ENCODE measurements at regions not wholly inside any gene's neighbourhood (a gene's known extent, or its start where the extent isn't known, plus 50 kb on each side); places are given as distances from the start of the nearest gene placed in this dataset.
A peak's percentile ranks its signal among the peaks of the same experiment; 100 is the strongest.

DNA sequence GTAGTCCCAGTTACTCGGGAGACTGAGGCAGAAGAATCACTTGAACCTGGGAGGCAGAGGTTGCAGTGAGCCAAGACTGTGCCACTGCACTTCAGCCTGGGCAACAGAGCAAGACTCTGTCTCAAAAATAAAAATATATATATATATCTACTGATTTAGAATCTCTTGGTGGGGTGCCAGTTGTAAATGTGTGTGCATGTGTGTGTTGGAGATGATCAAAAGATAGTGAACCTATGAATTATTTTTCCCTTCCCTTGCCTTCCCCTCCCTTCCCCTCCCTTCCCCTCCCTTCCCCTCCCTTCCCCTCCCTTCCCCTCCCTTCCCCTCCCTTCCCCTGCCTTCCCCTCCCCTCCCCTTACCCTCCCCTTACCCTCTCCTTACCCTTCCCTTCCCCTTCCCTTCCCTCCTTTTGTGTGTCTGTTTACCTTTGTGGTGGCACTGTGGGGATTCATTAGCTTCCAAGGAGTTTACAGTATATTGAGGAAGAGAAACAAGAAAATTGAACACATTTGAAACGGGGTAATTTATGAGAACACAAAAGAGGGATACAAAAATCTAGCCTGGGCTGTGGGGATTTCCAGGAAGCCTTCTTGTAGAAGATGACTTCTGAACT is 281.5 kb upstream of the DPPA4 start:
- Mint-ChIP-seq H3K4me3 (no peak overlapping the region), H3K4me1 (ENCODE audit: low read depth in 2 of 2) (no peaks in the 10 kb centered on the region), H3K27ac (no peak overlapping the region), H3K27me3 (no peaks in the 10 kb centered on the region), H3K9me3 (peaks cover 5% of the 10 kb centered on the region), H3K36me3 (no peaks in the 10 kb centered on the region)
- DNase-seq (ENCODE audit: low spot score) = no peak
- no peak for ATAC-seq

DNA sequence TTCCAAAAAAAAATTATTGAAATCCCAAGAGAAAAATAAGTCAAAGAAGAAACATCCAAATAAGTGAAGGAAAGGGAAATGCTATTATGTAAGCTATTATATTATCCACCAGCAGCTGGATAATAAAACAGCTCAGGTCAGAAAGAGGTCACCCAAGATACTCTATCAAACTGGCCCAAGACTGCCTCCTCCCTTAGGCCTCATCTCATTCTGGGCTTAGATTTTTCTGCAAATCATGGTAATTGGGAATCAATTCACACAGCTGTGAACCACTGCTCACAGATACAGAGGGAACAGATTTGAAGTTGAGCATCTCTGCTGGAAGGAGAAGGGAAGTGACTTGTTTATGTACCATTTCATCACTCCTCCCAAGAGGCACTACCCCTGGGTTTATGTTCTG is 294.6 kb upstream of the DPPA4 start:
- ATAC-seq = no peak
- Mint-ChIP-seq H3K27me3 (no peaks in the 10 kb centered on the region), H3K4me3 (no peak overlapping the region), H3K36me3 (no peaks in the 10 kb centered on the region), H3K4me1 (ENCODE audit: low read depth in 2 of 2) (no peaks in the 10 kb centered on the region), H3K27ac (no peak overlapping the region), H3K9me3 (peaks cover 9% of the 10 kb centered on the region)
- DNase-seq (ENCODE audit: low spot score) = no peak

DNA sequence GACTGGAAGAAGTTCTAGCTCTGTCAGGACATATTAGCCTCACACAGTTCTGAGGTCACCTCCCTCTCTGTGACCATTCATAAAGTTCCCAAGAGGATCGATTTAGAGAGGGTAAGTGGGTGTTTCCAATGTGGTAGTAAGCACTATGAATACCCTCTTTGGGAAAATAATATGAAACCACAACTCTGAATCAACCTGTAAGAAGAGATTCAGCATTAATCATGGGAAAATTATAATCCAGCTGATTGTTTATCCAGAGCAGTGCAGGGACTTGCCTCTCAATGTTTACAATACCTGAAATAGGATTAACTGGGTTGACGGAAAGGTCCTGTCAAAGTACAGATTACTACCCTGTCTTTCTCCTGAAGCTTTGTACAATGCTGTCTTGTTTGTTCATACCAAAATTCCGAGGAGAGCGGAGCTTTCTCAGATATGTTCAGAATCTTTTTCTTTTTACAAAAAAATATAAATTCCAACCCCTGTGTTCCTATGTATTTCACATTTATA is 302.9 kb upstream of the DPPA4 start:
- H3K27ac Mint-ChIP-seq = no peak overlapping the region
- H3K27me3 Mint-ChIP-seq = peaks cover 0 to 5% of the 10 kb centered on the region in 2 donors
- no peaks in the 10 kb centered on the region for H3K4me1 Mint-ChIP-seq (ENCODE audit: low read depth in 2 of 2)
- no peak overlapping the region for H3K4me3 Mint-ChIP-seq
- DNase-seq (ENCODE audit: low spot score) (no peak), ATAC-seq (no peak)
- H3K36me3 Mint-ChIP-seq = no peaks in the 10 kb centered on the region
- H3K9me3 Mint-ChIP-seq = no peaks in the 10 kb centered on the region

DNA sequence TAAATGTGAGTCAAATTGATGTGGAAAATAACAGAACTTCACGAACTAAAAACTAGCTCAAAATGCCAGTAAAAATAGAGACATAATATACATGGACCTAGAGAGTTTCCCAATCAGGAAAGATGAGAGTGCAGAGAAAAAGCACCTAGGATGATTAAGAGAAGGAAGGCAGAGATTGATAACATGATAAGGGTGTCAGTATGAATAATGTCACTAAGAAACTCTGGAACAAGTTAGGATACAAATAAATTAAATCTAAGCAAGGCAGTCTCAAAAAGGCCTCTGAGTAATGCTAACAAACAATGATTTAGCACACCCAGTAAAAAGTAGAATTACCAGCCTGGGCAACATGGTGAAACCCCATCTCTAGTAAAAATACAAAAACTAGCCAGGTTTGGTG is 304.7 kb upstream of the DPPA4 start:
- Mint-ChIP-seq H3K27me3 (peaks cover 0 to 5% of the 10 kb centered on the region in 2 donors), H3K4me1 (ENCODE audit: low read depth in 2 of 2) (no peaks in the 10 kb centered on the region), H3K4me3 (no peak overlapping the region), H3K9me3 (no peaks in the 10 kb centered on the region), H3K27ac (no peak overlapping the region), H3K36me3 (no peaks in the 10 kb centered on the region)
- ATAC-seq (no peak), DNase-seq (ENCODE audit: low spot score) (no peak)

DNA sequence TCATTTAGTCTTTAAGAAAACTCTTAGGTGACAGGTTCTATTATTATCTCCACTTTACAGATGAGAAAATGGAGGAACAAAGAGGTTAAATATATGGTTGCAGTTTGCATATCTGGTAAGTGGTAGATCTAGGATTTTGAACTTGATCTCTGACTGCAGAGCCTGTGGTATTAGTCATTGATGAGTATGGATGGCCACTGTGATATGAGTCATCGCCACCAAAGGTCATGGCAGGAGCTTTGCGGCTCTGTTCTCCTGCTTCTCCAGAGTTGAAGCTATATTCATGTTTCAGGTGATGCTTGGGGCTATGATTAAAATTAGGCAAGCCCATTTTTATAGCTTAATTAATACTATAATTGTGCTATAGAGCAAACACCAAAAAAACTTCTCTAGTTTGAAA is 306.2 kb upstream of the DPPA4 start:
- Mint-ChIP-seq H3K9me3 (no peaks in the 10 kb centered on the region), H3K36me3 (no peaks in the 10 kb centered on the region)
- DNase-seq (ENCODE audit: low spot score) = no peak

DNA sequence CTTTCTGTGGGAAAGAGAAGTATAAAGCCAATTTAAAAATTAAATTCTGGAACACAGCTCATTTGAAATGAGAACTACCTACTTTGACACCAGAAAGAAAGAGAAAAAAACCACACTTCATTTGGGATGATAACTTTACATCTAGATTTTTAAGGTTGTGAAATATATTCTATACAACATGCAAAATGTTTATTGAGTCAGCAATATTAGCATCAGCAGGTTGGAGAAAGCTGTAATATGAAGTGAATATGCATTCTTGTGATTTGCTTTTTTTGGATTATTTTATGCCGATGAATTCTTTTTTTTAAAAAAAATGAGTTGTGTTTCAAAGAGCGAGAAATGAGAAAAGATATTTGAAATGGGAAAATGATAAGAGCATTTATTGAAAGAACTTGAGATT is 307.0 kb upstream of the DPPA4 start:
- Mint-ChIP-seq H3K36me3 (no peaks in the 10 kb centered on the region), H3K4me1 (ENCODE audit: low read depth in 2 of 2) (no peaks in the 10 kb centered on the region), H3K27ac (no peak overlapping the region), H3K4me3 (no peak overlapping the region), H3K27me3 (peaks cover 0 to 5% of the 10 kb centered on the region in 2 donors), H3K9me3 (peaks cover 3% of the 10 kb centered on the region)
- DNase-seq (ENCODE audit: low spot score) = no peak
- no peak for ATAC-seq

More for the DNA sequence above, 306.2 kb upstream of the DPPA4 start:
- H3K27ac Mint-ChIP-seq = no peak overlapping the region
- H3K4me3 Mint-ChIP-seq = no peak overlapping the region
- H3K4me1 Mint-ChIP-seq (ENCODE audit: low read depth in 2 of 2) = no peaks in the 10 kb centered on the region
- peaks cover 0 to 5% of the 10 kb centered on the region in 2 donors for H3K27me3 Mint-ChIP-seq
- ATAC-seq = no peak

DNA sequence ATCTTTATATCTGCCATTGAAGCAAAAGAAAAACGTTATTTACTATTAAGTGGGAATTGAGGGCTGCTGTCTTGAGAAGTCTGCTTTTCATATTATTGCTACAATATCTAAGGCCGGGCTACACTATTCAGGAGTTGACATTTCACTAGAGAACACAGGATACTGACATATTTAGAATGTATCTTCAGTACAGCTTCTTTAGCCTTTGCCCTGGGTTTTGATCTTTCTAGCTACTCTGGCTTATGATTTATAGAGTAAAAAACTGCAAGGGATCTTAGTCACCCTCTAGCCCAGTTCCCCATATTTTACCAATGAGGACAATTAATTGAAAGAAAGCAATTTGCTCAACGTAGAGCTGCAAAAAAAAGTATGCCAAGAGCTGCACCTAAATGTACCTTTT is 307.4 kb upstream of the DPPA4 start:
- H3K9me3 Mint-ChIP-seq = peaks cover 3% of the 10 kb centered on the region
- ATAC-seq = no peak
- no peak overlapping the region for H3K27ac Mint-ChIP-seq

DNA sequence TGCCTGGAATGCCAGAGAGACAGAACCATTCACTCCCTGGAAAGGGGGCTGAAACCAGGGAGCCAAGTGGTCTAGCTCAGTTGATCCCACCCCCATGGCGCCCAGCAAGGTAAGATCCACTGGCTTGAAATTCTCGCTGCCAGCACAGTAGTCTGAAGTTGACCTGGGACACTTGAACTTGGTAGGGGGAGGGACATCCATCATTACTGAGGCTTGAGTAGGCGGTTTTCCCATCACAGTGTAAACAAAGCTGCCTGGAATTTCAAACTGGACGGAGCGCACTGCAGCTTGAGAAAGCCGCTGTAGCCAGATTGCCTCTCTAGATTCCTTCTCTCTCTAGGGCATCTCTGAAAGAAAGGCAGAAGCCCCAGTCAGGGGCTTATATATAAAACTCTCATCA is 310.7 kb upstream of the DPPA4 start:
- H3K9me3 Mint-ChIP-seq = peaks cover 6% of the 10 kb centered on the region
- no peak overlapping the region for H3K27ac Mint-ChIP-seq
- H3K4me3 Mint-ChIP-seq = no peak overlapping the region
- H3K4me1 Mint-ChIP-seq (ENCODE audit: low read depth in 2 of 2) = no peaks in the 10 kb centered on the region
- DNase-seq (ENCODE audit: low spot score) = no peak
- no peaks in the 10 kb centered on the region for H3K27me3 Mint-ChIP-seq
- peaks cover 6% of the 10 kb centered on the region for H3K36me3 Mint-ChIP-seq
- ATAC-seq = no peak

More for the DNA sequence above, 307.4 kb upstream of the DPPA4 start:
- H3K4me3 Mint-ChIP-seq = no peak overlapping the region
- no peaks in the 10 kb centered on the region for H3K4me1 Mint-ChIP-seq (ENCODE audit: low read depth in 2 of 2)
- no peaks in the 10 kb centered on the region for H3K36me3 Mint-ChIP-seq
- no peak for DNase-seq (ENCODE audit: low spot score)
- peaks cover 0 to 5% of the 10 kb centered on the region in 2 donors for H3K27me3 Mint-ChIP-seq

DNA sequence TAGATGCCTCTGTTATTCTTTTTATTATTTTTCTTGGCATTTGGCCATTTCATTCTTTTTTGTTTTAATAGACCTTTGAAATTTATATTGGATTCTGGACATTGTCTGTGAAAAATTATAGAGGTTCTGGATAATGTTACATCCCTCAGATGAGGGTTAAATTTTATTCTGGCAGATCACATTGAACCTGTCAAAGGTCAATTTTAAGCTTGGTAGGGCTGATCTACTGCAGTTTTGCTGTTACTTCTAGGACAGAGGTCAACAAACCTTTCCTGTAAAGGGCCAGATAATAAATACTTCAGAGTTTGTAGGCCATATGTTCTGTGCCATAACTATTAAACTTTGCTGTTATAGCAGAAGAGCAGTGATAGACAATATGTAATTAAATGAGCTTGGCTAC is 318.9 kb upstream of the DPPA4 start:
- no peak for ATAC-seq
- H3K27ac Mint-ChIP-seq = no peak overlapping the region
- no peaks in the 10 kb centered on the region for H3K4me1 Mint-ChIP-seq (ENCODE audit: low read depth in 2 of 2)
- DNase-seq (ENCODE audit: low spot score) = no peak
- H3K27me3 Mint-ChIP-seq = no peaks in the 10 kb centered on the region
- no peaks in the 10 kb centered on the region for H3K36me3 Mint-ChIP-seq
- no peak overlapping the region for H3K4me3 Mint-ChIP-seq
- H3K9me3 Mint-ChIP-seq = peaks cover 9% of the 10 kb centered on the region

DNA sequence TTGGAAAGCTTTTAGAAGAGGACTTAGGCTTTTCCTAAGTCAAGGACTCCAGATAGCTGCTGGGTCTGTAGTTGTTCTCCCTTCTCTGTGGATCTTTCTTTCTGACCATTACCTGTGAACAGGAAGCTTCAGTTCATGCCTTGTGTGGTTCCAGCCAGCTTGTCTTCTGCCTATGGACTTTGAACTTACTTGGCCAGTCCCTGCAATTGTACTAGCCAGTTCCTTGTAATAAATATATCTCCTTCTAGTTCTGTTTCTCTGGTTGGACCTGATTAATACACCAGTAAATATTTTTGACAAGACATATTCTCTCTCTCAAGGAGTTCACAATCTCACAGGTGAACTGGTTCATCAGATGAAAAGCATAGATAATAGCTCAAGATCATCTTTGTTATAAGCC is 341.3 kb upstream of the DPPA4 start:
- Mint-ChIP-seq H3K27ac (no peak overlapping the region), H3K36me3 (no peaks in the 10 kb centered on the region), H3K4me1 (ENCODE audit: low read depth in 2 of 2) (no peaks in the 10 kb centered on the region), H3K9me3 (no peaks in the 10 kb centered on the region), H3K4me3 (no peak overlapping the region), H3K27me3 (no peaks in the 10 kb centered on the region)
- ATAC-seq = no peak
- no peak for DNase-seq (ENCODE audit: low spot score)

DNA sequence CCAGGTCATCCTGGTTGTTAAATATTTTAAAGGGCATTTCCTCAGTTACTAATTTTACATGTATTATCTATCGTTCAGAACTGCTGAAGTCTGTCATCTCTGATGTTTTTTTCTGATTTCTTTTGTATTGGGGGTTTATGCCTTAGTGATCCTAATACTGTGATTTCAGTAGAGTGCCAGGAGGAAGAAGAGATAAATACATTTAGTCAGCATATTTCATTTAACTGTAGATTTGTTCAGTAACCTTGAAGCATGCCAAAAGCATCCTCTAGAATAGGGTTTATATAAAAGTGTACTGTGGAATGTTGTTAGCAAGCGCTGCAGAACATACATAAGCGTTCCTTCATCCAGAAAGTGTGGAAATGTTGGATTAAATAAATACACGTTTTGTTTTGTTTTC is 342.3 kb upstream of the DPPA4 start:
- no peak overlapping the region for H3K27ac Mint-ChIP-seq
- DNase-seq (ENCODE audit: low spot score) = no peak
- no peak for ATAC-seq
- H3K27me3 Mint-ChIP-seq = no peaks in the 10 kb centered on the region
- no peaks in the 10 kb centered on the region for H3K9me3 Mint-ChIP-seq
- no peak overlapping the region for H3K4me3 Mint-ChIP-seq
- no peaks in the 10 kb centered on the region for H3K36me3 Mint-ChIP-seq
- H3K4me1 Mint-ChIP-seq (ENCODE audit: low read depth in 2 of 2) = no peaks in the 10 kb centered on the region

DNA sequence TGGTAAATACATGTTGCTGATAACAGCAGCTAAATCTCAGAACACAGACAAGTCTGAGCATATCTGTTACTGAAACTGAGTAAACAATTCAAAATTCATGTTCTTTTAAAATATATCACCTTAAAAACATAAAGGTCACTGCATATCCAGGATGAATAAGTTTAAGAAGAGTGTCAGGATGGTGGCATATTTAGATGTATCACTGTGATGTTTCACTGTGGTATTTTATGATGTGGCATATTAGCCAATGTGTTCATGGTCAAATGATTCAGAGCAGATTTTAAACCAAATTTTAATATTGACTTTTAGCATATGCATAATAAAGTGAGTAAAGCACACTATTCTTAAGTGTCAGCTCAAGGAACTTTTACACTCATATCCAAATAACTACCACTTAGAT is 346.4 kb upstream of the DPPA4 start:
- no peak overlapping the region for H3K27ac Mint-ChIP-seq
- no peaks in the 10 kb centered on the region for H3K27me3 Mint-ChIP-seq
- no peaks in the 10 kb centered on the region for H3K36me3 Mint-ChIP-seq
- H3K4me1 Mint-ChIP-seq (ENCODE audit: low read depth in 2 of 2) = no peaks in the 10 kb centered on the region
- no peak for ATAC-seq
- DNase-seq (ENCODE audit: low spot score) = no peak
- H3K9me3 Mint-ChIP-seq = peaks cover 4% of the 10 kb centered on the region
- H3K4me3 Mint-ChIP-seq = no peak overlapping the region

DNA sequence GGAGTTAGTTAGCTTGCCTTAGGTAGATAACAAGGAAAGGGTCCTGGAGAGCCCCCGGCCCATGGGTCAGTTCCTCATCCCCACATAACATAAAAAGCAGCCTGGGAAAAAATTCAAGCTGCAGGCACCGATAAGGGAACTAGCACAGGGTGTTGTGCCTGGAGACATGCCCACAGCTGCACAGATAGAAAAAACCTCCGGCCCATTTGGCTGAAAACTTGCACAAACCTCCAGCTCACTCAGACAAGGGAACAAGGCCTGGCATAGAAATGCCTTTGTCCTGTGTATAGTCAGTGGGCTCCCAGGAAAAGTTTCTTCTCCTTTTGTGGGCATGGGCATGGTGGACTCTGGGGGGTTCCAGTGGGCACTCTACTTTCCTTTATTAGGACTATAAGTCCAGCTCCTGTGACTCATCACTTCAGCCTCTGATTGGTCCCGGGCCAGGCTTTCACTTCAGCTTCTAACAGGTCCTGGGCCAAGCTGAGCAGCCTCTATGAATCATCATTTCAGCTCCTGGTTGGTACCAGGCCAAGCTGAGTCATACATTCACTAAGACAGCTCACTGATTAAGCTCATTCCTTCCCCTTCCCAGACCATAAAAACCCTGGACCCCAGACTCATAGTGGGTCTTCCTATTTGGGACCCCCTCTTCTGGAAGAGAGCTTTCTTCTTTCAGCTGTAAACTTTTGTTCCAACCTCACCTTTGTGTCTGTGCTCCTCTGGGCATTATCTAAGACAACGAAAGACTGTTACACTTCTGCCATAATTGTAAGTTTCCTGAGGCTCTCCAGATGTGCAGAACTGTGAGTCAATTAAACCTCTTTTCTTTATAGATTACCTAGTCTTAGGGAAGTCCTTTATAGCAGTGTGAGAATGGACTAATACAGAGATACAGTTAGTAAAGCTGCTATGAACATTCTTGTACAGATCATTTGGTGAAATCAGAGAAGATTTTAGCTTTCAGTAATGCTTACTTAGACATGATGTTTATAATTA is 348.0 kb upstream of the DPPA4 start:
- Mint-ChIP-seq H3K27ac (no peak overlapping the region), H3K27me3 (no peaks in the 10 kb centered on the region), H3K9me3 (peaks cover 8% of the 10 kb centered on the region), H3K36me3 (no peaks in the 10 kb centered on the region), H3K4me1 (ENCODE audit: low read depth in 2 of 2) (no peaks in the 10 kb centered on the region), H3K4me3 (no peak overlapping the region)
- DNase-seq (ENCODE audit: low spot score) (no peak), ATAC-seq (peak in 1 of 2 donors; percentile 43)

DNA sequence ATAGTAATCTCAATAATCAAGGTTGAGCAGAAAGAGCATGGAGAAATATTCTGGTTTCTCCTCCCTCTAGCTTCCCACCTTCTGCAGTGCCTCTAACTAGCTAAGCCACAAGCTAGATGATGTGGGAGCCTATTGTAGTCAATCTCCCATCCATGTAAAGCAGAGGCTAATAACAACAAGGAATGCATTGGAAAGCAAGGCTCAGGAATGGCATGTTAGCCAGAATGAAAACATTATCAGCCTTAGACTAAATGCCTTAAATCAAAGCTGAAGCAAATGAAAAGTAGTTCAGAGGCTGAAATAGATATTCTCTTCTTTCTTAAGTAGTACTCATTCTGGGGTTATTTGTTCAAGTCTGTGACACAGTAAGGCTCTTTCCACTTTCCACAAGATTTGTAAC is 350.3 kb upstream of the DPPA4 start:
- peaks cover 22% of the 10 kb centered on the region for H3K9me3 Mint-ChIP-seq
- H3K4me3 Mint-ChIP-seq = no peak overlapping the region
- no peak overlapping the region for H3K27ac Mint-ChIP-seq
- ATAC-seq (no peak), DNase-seq (ENCODE audit: low spot score) (no peak)
- H3K36me3 Mint-ChIP-seq = peaks cover 9% of the 10 kb centered on the region
- H3K27me3 Mint-ChIP-seq = peaks cover 0 to 8% of the 10 kb centered on the region in 2 donors
- no peaks in the 10 kb centered on the region for H3K4me1 Mint-ChIP-seq (ENCODE audit: low read depth in 2 of 2)
